HG03575 (cell line): ENCODE measurements at regions not wholly inside any gene's neighbourhood (a gene's known extent, or its start where the extent isn't known, plus 50 kb on each side); places are given as distances from the start of the nearest gene placed in this dataset.
"Not testable (repeated sequence)": the region's sequence is repeated elsewhere in the genome, so short reads cannot be mapped to it uniquely, and the experiment has no call there.

Source experiments
- ATAC-seq: cut with Tn5 transposase; IDR thresholded peaks from one replicate; pipeline ENCODE4 v1.9.1; 2021; ENCODE audit not compliant: unreplicated experiment, insufficient number of reproducible peaks, low FRiP score; ENCODE audit errors: extremely low read depth

DNA sequence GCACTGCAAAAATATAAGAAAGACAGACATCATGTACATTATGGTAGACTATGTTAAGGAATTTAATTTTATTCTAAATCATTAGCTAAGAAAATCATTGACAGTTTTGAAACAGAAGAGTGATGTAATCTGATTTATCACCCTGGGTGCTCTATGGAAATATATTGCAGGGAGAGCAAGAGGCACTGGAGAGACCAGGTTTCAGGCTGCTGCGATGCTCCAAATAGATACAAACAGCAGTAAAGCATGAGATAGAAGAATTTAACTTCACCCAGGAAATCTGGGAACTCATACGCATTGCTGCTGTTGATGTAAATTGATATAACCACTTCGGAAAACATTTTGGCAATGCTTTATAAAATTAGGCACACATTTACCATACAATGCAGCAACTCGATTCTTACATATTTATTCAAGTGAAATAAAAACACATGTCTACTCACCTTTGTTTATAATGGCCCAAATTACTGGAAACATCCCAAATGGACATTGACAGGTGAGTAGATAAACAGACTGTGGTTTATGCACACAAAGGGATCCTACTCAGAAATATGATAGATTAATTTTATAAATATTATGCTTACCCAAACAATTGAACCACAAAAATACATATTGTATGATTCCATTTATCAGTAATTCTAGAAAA is 535.1 kb upstream of the CHORDC1 start:
- ATAC-seq: no peak

DNA sequence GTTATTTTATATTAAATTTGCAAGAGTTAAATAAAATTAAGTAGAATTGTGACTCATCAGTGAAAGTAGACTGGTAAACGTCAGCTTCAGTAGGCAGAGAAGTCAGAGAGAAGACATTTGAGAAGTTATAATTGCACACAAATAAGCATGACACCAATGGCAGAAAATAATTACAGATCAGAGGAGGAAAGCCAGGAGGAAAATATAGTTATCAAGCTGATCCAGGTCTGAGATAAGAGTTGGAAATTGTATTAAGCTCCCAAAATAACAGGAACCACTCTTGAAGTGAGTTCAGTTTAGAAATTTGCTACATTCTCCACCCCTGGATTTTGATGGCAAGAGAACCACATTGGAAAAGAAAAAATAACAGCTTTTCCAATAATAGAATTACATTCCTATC is 533.8 kb upstream of the CHORDC1 start:
- ATAC-seq: no peak

DNA sequence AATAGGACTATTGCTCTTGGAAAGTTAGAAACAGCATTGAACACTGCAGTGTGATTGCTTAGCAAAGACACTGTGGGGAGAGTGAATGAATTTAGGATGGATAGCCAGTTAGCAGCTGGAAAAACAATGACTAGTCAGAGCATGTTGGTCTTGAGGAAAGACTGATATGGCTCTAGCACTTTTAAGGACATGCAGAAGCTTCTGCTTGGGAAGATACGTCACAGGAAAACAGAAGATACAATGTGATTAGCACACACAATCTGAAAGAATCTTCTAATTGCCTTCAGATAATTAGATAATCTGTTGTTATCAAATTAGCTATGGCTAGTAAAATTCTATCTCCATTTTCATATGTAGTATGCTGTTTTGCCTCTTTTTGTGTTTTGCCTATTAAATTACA is 530.7 kb upstream of the CHORDC1 start:
- no peak for ATAC-seq

DNA sequence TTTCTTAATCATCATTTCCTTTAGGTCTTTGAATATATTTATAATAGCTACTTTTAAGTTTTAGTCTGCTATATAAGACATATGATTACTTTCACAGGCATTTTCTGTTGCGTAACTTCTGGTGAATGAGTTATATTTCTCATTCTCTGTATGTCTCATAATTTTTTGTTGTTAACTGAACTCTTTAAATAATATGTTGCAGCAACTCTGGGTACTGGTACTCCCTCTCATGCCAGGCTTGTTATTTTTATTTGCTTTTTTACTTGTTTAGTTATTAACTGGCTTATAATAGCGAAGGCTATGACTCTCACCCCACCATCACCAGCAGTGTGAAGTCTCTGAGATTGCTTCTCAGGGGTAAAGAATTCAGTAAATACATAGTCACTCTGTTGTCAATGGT is 524.2 kb upstream of the CHORDC1 start:
- no peak for ATAC-seq

DNA sequence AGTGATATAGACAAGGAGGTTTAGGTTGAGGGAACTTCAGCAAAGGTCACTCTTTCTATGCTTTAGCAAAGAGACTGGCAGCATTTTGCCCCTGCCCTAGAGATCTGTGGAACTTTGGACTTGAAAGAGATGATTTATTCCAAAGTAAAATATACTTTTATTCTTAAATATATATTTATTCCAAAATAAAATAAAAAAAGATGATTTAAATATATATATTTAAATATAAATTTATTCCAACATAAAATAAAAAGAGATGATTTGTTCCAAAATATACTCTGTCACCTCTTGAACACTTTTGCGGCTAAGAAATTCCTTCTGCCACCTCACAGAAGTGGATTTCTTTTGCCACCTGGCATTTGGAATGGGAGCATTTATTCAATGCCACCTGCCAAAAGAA is 521.3 kb upstream of the CHORDC1 start:
- ATAC-seq: no peak

DNA sequence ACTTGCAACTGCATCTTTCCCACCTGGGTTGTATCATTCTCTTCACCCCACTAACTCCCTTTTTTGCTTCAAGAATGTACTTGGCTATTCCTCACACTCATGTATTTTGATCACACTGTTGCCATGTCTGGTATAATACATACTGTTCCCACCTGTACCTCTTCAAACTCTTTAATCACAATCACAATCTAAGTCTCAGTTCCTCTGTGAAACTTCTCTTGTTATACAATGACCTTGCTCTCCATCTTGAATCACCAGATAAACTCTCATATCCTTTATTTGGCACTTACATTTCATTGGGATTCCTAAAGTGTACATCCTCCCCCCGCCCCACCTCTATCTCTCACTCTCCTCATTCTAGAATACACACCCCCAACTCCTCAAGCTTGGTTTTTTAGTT is 516.0 kb upstream of the CHORDC1 start:
- ATAC-seq: no peak

DNA sequence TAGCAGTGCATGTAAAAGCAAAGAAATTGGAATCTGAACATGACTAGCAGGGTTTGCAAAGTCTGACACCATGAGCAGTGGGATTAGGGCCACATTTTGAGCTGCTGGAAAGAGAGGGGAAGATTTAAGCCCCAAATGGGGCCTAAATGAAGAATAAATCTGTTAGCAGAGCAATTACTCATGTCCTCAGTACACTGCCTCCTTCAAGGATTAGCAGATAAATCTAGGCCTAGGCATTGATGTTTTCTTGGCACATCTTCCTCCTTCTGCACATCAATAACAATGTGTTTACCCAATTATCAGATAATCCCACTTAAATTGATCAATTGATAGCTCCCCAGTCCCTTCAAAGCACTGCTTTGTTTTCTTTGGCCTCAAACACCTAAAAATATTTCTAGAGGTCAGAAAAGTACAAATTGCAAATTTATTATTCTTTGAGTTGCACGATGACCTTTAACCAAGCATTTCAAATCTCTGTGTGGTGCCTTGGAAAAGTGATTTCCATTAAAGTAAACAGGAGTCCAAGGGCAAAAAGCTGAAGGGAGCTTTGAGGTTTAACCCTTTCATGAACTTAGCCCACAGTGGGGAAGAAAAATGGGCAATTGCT is 514.7 kb upstream of the CHORDC1 start:
- no peak for ATAC-seq

DNA sequence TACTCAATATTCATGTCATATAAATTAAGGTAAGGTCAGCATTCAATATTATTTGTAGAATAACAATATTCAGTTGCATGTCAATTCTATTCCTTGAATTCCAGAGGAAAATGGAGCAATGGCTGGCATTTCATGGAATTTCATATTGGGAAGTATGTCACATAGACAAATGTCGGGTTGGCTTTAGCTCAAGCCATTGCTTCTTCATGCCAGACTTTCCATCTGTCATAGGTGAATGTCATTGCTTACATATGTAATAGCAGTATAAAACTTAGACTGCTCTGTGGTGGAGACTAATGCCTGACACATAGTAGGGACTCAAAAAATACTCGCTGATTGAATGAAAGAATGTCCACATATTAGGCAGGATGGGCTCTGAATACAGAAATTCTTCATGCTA is 509.6 kb upstream of the CHORDC1 start:
- no peak for ATAC-seq

DNA sequence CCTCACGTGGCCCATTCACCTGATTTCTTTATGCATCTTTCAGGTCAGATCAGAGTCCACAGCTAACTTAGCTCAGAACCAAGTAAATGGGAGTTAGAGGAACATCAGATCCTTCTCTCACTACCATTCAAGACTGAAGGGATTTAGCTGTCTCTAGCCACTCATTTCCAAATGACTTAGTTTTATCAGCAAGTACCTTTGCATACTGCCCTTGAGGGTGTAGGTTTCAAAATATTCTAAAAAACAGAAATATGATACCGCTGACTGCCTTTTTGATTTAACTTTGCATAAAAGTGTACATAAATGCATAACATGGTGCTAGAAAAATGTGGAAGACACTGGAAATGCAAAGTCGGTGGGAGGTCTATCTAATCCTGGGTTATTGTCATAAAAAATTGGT is 500.6 kb upstream of the CHORDC1 start:
- ATAC-seq: no peak

DNA sequence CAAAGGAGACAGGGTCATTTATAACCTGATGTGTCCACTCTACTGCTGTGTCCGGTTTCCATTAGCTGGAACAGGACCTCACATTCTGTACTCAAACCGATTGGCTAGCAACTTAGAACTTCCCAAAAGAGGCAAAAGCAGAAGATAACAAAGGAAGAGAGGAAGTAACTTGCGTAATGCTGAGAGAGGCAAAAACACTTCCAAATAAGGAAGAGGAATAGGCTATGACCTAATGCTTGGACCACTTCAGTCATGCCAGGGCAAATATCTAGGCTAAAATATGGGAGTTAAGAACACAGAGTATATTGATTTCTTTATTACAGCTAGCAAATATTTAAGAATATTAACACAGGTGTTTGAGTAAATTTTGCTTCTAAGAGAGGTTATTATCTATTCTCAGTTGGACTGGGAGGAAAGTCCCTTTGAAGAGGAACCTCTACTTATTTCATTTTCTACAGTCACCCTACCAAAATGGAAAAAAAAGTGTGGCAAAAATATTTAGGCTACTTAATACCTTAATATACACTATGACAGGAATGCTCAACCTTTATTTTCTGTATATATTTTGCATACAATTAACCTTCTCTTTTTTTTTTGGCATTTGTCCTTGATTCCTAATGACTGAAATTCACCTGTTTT is 499.8 kb upstream of the CHORDC1 start:
- no peak for ATAC-seq

DNA sequence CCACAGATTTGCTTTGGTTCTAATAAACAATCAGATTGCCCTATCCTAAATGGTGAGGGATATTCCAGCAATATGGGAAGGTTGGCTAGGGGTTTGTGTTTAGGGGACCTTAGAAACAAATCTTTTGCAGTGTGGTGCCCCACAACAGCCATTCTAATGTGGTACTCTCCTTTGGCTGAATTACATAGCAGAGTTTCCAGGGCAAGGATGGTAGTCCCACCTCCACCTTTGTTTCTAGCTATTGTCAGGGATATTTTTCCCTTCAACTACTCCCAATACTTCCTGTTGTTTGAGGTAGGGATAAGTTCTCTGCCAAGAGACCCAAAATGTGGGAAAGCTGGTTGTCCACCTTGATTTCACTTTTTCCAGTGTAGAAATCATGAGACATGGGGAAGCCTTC is 494.7 kb upstream of the CHORDC1 start:
- no peak for ATAC-seq

DNA sequence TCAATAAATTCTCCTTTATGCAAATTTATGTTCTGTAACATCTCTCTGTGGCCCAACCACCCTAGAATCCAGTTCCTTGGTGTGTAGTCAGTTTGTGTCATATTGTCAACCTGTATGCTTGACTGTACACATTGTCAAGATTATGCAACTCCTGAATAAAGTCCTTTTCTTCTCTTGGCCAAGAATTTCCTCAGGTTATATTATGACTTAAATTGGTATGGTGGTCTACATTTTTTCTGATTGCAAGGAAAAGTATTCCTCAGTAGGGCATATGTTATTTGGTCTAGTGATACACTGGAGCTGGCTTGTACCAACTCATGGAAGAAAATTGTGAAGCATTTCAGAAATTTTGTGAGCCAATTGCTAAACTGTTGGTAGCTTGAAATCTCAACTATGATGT is 482.8 kb upstream of the CHORDC1 start:
- ATAC-seq: no peak

DNA sequence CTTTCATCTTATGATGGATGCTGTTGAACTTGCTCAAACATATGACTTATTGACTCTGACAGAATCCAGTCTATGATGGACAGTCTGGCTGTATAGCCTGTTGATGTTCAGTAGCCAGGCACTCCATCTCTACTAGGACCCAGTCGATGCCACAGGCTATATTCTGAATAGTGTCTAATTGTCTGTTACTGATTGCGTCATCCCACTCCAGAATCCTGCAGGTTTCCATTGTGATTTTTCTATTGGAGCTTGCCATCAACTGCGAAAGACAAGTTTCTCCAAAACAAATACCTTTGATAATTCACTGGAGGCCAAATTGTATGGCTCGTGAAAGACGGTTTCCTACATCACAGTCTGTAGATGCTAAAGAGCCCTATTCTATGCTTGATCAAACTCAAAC is 481.7 kb upstream of the CHORDC1 start:
- ATAC-seq: no peak

DNA sequence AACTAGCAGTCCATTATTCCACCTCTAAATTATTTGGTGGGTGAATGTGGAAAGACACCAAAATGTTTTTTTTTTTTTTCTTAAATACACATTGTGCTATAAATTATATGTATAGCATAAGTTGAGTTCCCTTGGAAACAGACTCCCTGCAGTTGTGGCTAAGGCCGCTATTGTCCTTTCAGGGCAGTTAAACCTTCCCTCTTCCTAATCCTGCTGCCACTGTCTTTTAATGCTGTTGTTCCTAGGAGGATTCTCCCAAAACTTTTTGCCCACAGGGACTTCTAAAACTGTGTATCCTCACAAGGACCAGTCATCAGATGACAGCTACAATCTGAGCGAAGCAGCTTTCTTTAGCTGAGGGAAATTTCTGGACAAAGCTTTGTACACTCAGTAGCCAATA is 478.9 kb upstream of the CHORDC1 start:
- ATAC-seq: no peak

DNA sequence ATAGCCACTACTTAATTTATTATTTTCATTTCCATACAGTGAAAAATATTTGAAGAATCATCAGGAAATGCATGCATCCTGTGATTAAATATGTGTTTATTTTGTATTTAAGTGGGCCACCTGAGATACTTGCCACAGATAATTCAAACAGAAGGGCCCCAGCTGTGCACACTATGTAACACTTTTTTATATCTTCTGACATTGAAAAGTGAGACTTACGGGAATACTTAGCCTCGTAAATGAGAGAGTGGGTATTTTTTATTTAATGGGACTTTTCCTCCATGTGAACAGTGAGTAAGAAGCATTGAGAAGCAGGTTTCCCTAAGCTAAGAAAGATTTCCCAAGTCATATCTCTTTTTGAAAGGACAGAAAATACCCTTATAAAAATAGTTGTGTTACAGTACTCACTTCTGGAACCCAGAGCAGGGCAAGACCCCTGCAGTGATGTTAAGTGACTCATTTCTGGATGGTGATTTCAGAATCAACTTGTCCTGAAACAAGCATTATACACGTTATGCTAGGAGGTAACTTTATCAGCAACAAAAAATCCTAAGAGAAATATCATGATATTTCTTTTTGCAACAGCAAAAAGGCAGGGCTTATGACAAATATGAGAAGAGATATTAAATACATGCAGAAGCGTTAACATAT is 478.1 kb upstream of the CHORDC1 start:
- peak; percentile 94 for ATAC-seq

DNA sequence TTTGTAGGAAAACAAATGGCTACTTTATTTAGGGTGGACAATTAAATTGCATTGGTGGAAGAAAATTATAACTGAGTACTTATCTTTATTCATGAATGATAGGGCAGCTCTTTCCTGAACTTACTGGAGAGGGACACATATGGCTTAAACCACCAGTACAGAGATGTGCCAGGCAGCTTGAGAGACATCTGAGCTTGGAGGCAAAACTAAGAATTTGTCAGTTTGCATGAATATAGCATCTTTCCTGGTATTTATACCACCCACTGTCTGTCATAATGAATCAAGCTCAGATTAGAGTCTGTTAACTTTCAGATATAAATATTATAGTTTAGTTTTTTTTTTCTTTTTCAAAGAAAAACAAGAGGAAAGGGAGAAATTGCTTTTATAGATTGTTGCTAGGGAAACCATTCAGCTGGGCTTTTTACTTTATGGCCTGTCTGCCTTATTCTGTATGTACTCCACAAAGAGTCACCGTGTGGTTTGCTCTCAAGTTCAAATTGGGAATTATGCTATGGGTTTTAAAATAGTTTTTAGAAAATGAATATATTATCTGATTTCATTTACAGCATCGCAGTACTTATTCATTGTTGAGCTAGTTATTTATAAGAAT is 477.0 kb upstream of the CHORDC1 start:
- ATAC-seq: no peak

DNA sequence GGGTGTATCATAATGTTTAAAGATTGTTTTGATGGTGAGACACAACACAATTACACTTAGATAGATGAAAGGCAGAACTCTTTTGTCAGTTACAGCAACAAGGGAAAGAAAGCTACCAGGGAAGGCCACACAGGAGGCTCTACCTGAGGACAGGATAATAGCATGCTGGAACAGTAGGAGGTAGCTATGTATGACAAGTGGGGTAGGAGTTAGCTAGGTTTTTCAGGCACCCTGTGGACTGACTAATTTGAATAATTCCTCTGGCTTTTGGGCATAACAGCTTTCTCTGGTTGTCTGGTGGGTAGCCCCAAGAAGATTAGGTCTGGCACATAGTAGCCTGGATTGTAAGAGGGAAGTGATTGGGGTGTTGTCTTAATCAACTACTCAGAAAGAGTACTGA is 475.4 kb upstream of the CHORDC1 start:
- no peak for ATAC-seq

DNA sequence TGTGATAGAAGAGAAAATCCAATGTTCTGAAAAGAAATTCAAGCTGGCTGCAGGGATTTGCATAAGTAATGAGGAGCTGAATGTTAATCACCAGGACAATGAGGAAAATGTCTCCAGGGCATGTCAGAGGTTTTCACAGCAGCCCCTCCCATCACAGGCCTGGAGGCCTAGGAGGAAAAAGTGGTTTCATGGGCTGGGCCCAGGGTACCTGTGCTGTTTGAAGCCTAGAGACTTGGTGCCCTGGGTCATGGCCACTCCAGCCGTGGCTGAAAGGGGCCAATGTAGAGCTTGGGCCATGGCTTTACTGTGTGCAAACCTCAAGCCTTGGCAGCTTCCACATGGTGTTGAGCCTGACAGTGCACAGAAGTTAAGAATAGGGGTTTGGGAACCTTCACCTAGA is 452.6 kb upstream of the CHORDC1 start:
- not testable (repeated sequence) for ATAC-seq

DNA sequence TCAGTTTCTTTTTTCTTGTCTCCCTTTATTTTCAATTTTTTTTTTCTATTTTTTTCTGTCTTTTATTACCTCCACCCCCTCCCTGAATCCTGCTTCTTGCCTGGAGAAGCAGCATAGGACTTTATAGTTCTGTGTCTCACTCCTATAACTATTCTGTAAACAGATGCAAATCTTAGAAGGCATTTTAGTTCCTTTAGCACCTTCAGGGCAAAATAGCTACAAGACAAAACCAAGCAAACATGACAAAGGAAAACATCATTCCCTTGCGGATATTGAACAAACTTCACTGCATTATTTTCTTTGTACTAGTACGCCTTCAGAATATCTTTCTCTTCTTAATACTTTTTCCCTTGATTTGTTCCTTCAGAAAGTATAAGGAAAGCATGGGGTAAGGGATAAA is 446.2 kb upstream of the CHORDC1 start:
- ATAC-seq: no peak

DNA sequence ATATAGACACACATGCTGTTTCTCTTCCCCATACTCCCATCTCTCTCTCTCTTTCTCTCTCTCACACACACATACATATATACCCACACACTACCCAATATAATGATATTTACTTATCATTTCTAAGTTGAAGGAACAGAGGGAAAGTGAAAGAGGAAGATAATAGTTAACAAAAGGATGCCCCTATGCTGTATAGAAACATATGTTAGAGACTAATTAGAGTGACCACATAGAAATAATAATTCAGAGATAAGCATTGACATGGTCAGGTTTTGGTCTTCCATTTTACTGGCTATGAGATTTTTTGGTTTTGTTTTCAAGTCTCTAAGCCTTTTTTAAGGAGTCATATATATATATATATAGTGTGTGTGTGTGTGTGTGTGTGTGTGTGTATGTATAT is 445.7 kb upstream of the CHORDC1 start:
- no peak for ATAC-seq
